Natural killer cell (primary cell): ENCODE measurements at regions not wholly inside any gene's neighbourhood (a gene's known extent, or its start where the extent isn't known, plus 50 kb on each side); places are given as distances from the start of the nearest gene placed in this dataset.

Experiments used
- ATAC-seq, 3 donors: fragments of 150-1000 bp in 2 of 3; fragments of 200-7000 bp in 1 of 3; cut with Tn5 transposase; 1 replicate in 1 of 3; 2 replicates in 2 of 3; pipeline ENCODE4 v1.10.0; 2021; ENCODE audit warnings: mild to moderate bottlenecking in 2 of 3, moderate library complexity in 2 of 3
- DNase-seq, 2 donors: peaks; one replicate each; pipeline versions ENCODE4 v3.0.0 to v3.0.0-alpha.2; 2013 to 2021; ENCODE audit warnings: mixed read lengths in 1 of 2
- H3K27ac ChIP-seq: one replicate; pipeline ENCODE4 v1.5.1; 2013; ENCODE audit warnings: mild to moderate bottlenecking, low read length
- H3K27me3 ChIP-seq: one replicate; pipeline ENCODE4 v1.6.1; 2013; ENCODE audit warnings: low read length; ENCODE audit not compliant: control insufficient read depth, insufficient read depth
- H3K36me3 ChIP-seq: one replicate; pipeline ENCODE4 v1.6.1; 2013; ENCODE audit warnings: low read length; ENCODE audit not compliant: control insufficient read depth, insufficient read depth
- H3K4me1 ChIP-seq: one replicate; pipeline ENCODE4 v1.6.1; 2013; ENCODE audit warnings: low read length; ENCODE audit not compliant: control insufficient read depth, insufficient read depth
- H3K4me3 ChIP-seq: one replicate; pipeline ENCODE4 v1.5.1; 2013; ENCODE audit warnings: low read length
- H3K9me3 ChIP-seq: one replicate; pipeline ENCODE4 v1.6.1; 2013; ENCODE audit warnings: low read length; ENCODE audit not compliant: control insufficient read depth, insufficient read depth
- H3K27ac Mint-ChIP-seq, 2 donors: one replicate each; pipeline ENCODE4 v1.8.0; 2022; ENCODE audit warnings: mild to moderate bottlenecking in 2 of 2, mixed read lengths in 2 of 2, moderate library complexity in 1 of 2
- H3K27me3 Mint-ChIP-seq, 2 donors: one replicate each; pipeline ENCODE4 v1.8.0; 2022; ENCODE audit warnings: low read depth in 2 of 2, mixed read lengths in 2 of 2
- H3K36me3 Mint-ChIP-seq: one replicate; pipeline ENCODE4 v1.8.0; 2022; ENCODE audit warnings: mixed read lengths
- H3K4me1 Mint-ChIP-seq, 2 donors: one replicate each; pipeline ENCODE4 v1.8.0; 2022; ENCODE audit warnings: mixed read lengths in 2 of 2
- H3K4me3 Mint-ChIP-seq: one replicate; pipeline ENCODE4 v1.8.0; 2022; ENCODE audit warnings: mild to moderate bottlenecking, moderate library complexity, mixed read lengths
- H3K9me3 Mint-ChIP-seq, 2 donors: one replicate each; pipeline ENCODE4 v1.8.0; 2022; ENCODE audit warnings: mixed read lengths in 2 of 2
- CTCF ChIP-seq: fragments of 200-600 bp; IDR thresholded peaks from one replicate; pipeline ENCODE4 v1.8.0; 2022; ENCODE audit warnings: antibody characterized with exemption
- WGBS: methylation state at CpG from one replicate; pipeline ENCODE4 v1.1.7; 2013; ENCODE audit warnings: missing lambda C conversion rate; ENCODE audit not compliant: insufficient coverage; 5-methylcytosine and 5-hydroxymethylcytosine counted together
- intact Hi-C: fragments of 100-400 bp; cut with micrococcal nuclease; formaldehyde crosslinking; loops from one replicate; pipeline ENCODE4 v1.14.2; 2022

DNA sequence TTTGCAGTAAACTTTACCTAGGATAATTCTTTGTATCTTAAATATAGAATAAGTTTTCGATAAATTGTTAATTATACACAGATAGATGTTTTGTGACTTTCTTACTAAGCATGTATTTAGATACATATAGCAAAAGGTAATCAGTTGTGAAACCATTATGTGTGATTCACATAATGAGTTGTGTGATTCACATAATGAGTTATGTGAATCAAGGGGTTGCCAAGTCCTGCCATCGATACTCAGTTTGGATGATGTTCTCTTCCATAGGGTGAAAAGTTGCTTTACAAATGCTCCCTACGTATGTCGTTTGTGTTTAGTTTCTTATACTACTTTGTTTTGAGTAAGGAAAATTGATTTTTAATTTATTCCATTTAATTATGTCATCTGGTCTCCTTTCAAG lies 682.1 kb downstream of the MECOM start:
- intact Hi-C loops = no loop called here
- no peak for TF ChIP-seq CTCF
- Mint-ChIP-seq H3K27ac (no peak overlapping the region), H3K27me3 (no peaks in the 10 kb centered on the region), H3K9me3 (peaks cover 9 to 13% of the 10 kb centered on the region in 2 donors), H3K4me3 (no peak overlapping the region), H3K36me3 (no peaks in the 10 kb centered on the region), H3K4me1 (no peaks in the 10 kb centered on the region)
- Histone ChIP-seq H3K36me3 (no peaks in the 10 kb centered on the region), H3K4me3 (no peak overlapping the region), H3K9me3 (no peaks in the 10 kb centered on the region), H3K27me3 (no peaks in the 10 kb centered on the region), H3K4me1 (no peaks in the 10 kb centered on the region), H3K27ac (no peak overlapping the region)
- WGBS = 100% methylated on average over 1 of the region's 4 CpGs
- DNase-seq = no peak
- ATAC-seq = no peak

- H3K36me3 Mint-ChIP-seq = no peaks in the 10 kb centered on the region
- no peak for ATAC-seq
- intact Hi-C loops = no loop called here
- H3K4me3 Mint-ChIP-seq = no peak overlapping the region
- Histone ChIP-seq H3K27ac (no peak overlapping the region), H3K27me3 (no peaks in the 10 kb centered on the region), H3K4me3 (no peak overlapping the region), H3K9me3 (no peaks in the 10 kb centered on the region), H3K4me1 (no peaks in the 10 kb centered on the region), H3K36me3 (no peaks in the 10 kb centered on the region)
- H3K4me1 Mint-ChIP-seq = no peaks in the 10 kb centered on the region
- no peak overlapping the region for H3K27ac Mint-ChIP-seq
- no peaks in the 10 kb centered on the region for H3K27me3 Mint-ChIP-seq
- 93% methylated on average over 5 of the region's 5 CpGs for WGBS
- H3K9me3 Mint-ChIP-seq = peaks cover 6 to 13% of the 10 kb centered on the region in 2 donors
- TF ChIP-seq CTCF = no peak
- no peak for DNase-seq
Measured at GRCh38 chr3:168977716-168978374, 685.7 kb downstream of the MECOM start.

GRCh38 chr3:168976969-168977368 lies 686.5 kb downstream of the MECOM start:
- Mint-ChIP-seq H3K4me1 (no peaks in the 10 kb centered on the region), H3K4me3 (no peak overlapping the region), H3K9me3 (peaks cover 6 to 13% of the 10 kb centered on the region in 2 donors), H3K27me3 (no peaks in the 10 kb centered on the region), H3K36me3 (no peaks in the 10 kb centered on the region), H3K27ac (no peak overlapping the region)
- no peak for ATAC-seq
- H3K4me1 ChIP-seq = no peaks in the 10 kb centered on the region
- no peak overlapping the region for H3K4me3 ChIP-seq
- WGBS = no CpG with 5 or more reads among the region's 2 CpGs
- no peak for DNase-seq
- H3K9me3 ChIP-seq = no peaks in the 10 kb centered on the region
- H3K36me3 ChIP-seq = no peaks in the 10 kb centered on the region
- intact Hi-C loops = no loop called here
- no peaks in the 10 kb centered on the region for H3K27me3 ChIP-seq
- TF ChIP-seq CTCF = no peak
- no peak overlapping the region for H3K27ac ChIP-seq

GRCh38 chr3:168975576-168975975 lies 687.9 kb downstream of the MECOM start:
- TF ChIP-seq CTCF = no peak
- WGBS = 60% methylated on average over 1 of the region's 1 CpG
- H3K27ac ChIP-seq = no peak overlapping the region
- Mint-ChIP-seq H3K27ac (no peak overlapping the region), H3K36me3 (no peaks in the 10 kb centered on the region), H3K27me3 (no peaks in the 10 kb centered on the region), H3K9me3 (peaks cover 4 to 12% of the 10 kb centered on the region in 2 donors), H3K4me3 (no peak overlapping the region), H3K4me1 (no peaks in the 10 kb centered on the region)
- ATAC-seq (no peak), DNase-seq (no peak)
- H3K4me3 ChIP-seq = no peak overlapping the region
- H3K36me3 ChIP-seq = no peaks in the 10 kb centered on the region
- no peaks in the 10 kb centered on the region for H3K4me1 ChIP-seq
- no peaks in the 10 kb centered on the region for H3K9me3 ChIP-seq
- intact Hi-C loops = no loop called here
- H3K27me3 ChIP-seq = no peaks in the 10 kb centered on the region
